ENCODE measurements at regions not wholly inside any gene's neighbourhood (a gene's known extent, or its start where the extent isn't known, plus 50 kb on each side); places are given as distances from the start of the nearest gene placed in this dataset.

DNA sequence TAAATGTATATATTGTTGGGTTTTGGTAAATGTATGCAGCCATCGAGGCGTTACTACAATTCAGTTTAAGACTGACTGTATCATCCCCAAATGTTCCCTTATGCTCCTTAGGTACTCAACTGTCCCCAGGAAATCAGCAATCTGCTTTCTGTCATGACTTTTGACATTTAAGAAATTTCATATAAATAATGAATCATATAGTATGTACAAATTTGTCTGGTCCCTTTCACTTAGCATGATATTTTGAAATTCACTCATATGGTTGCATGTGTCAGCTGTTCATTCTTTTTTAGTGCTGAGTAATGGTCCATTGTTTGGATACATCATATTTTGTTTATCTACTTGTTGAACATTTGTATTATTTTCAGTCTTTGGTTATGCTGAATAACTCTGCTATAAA, 218.8 kb downstream of the C4orf33 start:
- TF ChIP-seq YY1 (IDR thresholded peaks at IDR 0.05; ENCODE audit: insufficient read depth, insufficient read length) (no peak), SUZ12 (IDR thresholded peaks at IDR 0.05; ENCODE audit: extremely low read depth, insufficient read depth, insufficient read length) (no peak), ZNF274 (IDR thresholded peaks at IDR 0.05; ENCODE audit: low read depth, low read length) (no peak)
- DNase-seq (ENCODE audit: low read depth, low spot score), result no peak
- Histone ChIP-seq H3K4me1 (ENCODE audit: insufficient read depth, insufficient read length) (no peaks in the 10 kb centered on the region), H3K27me3 (ENCODE audit: insufficient read depth, insufficient read length) (no peaks in the 10 kb centered on the region), H3K36me3 (ENCODE audit: insufficient read depth, insufficient read length, low read length) (no peaks in the 10 kb centered on the region), H3K9me3 (ENCODE audit: insufficient read depth, low read length) (no peaks in the 10 kb centered on the region), H3K4me3 (ENCODE audit: insufficient read length, low read depth) (no peak overlapping the region), H3K9ac (ENCODE audit: insufficient read length, low read depth) (no peak overlapping the region)

DNA sequence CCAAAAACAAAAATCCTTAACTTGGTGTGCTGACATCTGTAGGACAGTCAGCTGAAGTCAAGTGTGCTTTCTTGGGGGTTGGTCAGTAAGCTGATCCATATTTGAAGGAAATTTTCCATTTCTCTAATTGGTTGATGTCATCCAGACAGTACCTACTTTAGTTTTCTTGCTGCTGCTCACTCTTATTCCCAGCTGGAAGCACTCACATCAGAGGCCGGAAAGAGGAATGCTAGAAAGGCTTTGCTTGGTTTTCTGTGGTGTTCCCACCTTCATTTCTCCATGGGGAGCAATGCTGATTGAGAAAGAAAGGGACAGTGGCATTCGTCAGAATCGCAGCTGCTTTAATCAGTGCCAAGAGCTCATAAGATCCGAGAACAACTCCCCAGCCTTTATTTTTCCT, 227.0 kb downstream of the C4orf33 start:
- H3K4me1 ChIP-seq (ENCODE audit: insufficient read depth, insufficient read length), result no peaks in the 10 kb centered on the region
- DNase-seq (ENCODE audit: low read depth, low spot score), result no peak
- no peak overlapping the region for H3K4me3 ChIP-seq (ENCODE audit: insufficient read length, low read depth)
- TF ChIP-seq ZNF274 (IDR thresholded peaks at IDR 0.05; ENCODE audit: low read depth, low read length) (no peak), SUZ12 (IDR thresholded peaks at IDR 0.05; ENCODE audit: extremely low read depth, insufficient read depth, insufficient read length) (no peak), YY1 (IDR thresholded peaks at IDR 0.05; ENCODE audit: insufficient read depth, insufficient read length) (no peak)
- no peak overlapping the region for H3K9ac ChIP-seq (ENCODE audit: insufficient read length, low read depth)
- H3K27me3 ChIP-seq (ENCODE audit: insufficient read depth, insufficient read length), result no peaks in the 10 kb centered on the region
- H3K36me3 ChIP-seq (ENCODE audit: insufficient read depth, insufficient read length, low read length), result no peaks in the 10 kb centered on the region
- no peaks in the 10 kb centered on the region for H3K9me3 ChIP-seq (ENCODE audit: insufficient read depth, low read length)

DNA sequence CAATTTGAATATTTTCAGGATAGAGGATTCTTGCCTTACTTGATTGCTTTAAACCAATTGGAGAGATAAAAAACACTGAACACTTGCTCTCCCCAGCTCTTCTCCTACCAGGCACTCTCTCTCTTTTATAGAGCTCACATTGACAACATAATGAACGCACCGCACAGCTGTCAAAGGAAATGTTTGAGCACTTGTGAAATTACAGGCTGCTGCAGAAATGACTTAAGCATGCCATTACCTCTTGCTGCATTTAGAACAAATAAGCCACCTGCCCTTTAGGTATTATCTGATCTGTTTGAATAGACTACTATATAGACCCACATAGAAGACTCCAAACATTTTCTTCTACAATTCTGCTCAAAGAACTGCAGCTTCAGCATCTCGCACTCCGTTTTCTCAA, 227.7 kb downstream of the C4orf33 start:
- Histone ChIP-seq H3K9me3 (ENCODE audit: insufficient read depth, low read length) (no peaks in the 10 kb centered on the region), H3K4me1 (ENCODE audit: insufficient read depth, insufficient read length) (no peaks in the 10 kb centered on the region), H3K27me3 (ENCODE audit: insufficient read depth, insufficient read length) (no peaks in the 10 kb centered on the region), H3K4me3 (ENCODE audit: insufficient read length, low read depth) (no peak overlapping the region), H3K36me3 (ENCODE audit: insufficient read depth, insufficient read length, low read length) (no peaks in the 10 kb centered on the region), H3K9ac (ENCODE audit: insufficient read length, low read depth) (no peak overlapping the region)
- DNase-seq (ENCODE audit: low read depth, low spot score), result no peak
- TF ChIP-seq ZNF274 (IDR thresholded peaks at IDR 0.05; ENCODE audit: low read depth, low read length), result no peak
- TF ChIP-seq SUZ12 (IDR thresholded peaks at IDR 0.05; ENCODE audit: extremely low read depth, insufficient read depth, insufficient read length), result no peak
- no peak for TF ChIP-seq YY1 (IDR thresholded peaks at IDR 0.05; ENCODE audit: insufficient read depth, insufficient read length)

DNA sequence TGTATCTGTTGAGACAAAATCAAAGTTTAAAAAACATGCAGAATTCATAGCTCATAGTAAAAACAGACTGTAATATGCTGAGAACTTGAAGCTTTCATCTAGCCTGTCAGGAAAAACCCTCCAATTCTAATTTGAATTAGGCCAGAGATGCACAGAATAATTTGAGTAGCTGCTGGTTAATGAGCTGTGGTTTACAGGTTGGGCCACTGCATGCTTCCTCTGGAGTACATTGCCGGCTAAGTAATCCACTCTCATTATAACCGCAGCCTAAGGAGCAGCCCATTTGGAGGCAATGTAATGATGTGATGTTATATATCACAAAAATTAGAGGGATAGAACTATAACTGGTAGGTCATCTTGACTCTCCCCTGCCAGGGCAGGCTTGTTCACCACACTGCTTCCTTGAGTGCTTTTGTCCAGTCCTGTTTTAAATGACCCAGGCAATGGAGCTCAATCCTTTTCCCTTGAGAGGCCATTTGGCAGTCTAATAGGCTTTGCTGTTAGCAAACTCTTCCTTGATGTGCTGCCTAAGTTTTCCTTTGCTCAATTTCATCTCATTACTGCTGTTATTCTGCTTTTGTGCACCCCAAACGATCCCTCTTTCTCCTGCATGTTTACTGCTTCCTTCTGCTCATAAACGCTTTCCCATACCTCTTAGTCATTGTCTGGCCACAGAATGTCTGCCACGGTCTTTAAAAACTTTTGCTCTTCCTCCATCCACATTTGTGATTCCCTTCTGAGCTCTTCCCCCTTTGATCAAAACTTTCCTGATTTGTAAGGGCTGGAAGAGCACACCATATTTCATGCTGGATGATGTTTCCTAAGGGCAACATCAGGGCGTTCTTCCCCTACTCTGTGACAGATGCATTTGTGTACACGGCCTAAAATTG, 230.9 kb downstream of the C4orf33 start:
- Histone ChIP-seq H3K9me3 (ENCODE audit: insufficient read depth, low read length) (no peaks in the 10 kb centered on the region), H3K4me3 (ENCODE audit: insufficient read length, low read depth) (no peak overlapping the region), H3K9ac (ENCODE audit: insufficient read length, low read depth) (no peak overlapping the region), H3K4me1 (ENCODE audit: insufficient read depth, insufficient read length) (no peaks in the 10 kb centered on the region), H3K36me3 (ENCODE audit: insufficient read depth, insufficient read length, low read length) (no peaks in the 10 kb centered on the region), H3K27me3 (ENCODE audit: insufficient read depth, insufficient read length) (no peaks in the 10 kb centered on the region)
- DNase-seq (ENCODE audit: low read depth, low spot score), result no peak
- TF ChIP-seq SUZ12 (IDR thresholded peaks at IDR 0.05; ENCODE audit: extremely low read depth, insufficient read depth, insufficient read length) (no peak), ZNF274 (IDR thresholded peaks at IDR 0.05; ENCODE audit: low read depth, low read length) (no peak), YY1 (IDR thresholded peaks at IDR 0.05; ENCODE audit: insufficient read depth, insufficient read length) (no peak)

DNA sequence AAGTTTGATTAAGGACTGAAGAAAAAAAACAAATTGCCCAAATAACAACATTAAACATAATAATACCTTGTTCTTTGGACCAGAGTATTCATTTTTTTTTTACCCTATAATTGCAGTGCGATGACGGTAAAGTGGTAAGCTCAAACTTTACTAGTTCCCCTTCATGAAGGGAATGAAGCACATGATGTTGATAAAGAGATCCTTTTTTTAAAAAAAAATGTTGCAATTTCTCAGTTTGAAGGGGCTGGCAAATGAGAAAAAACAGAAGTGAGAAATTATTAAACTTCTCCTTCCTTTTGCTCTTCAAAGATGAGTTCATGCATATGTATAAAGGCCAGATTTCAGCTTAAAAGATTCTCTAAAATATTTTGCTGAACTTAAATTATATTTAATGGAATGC, 231.7 kb downstream of the C4orf33 start:
- Histone ChIP-seq H3K9ac (ENCODE audit: insufficient read length, low read depth) (no peak overlapping the region), H3K36me3 (ENCODE audit: insufficient read depth, insufficient read length, low read length) (no peaks in the 10 kb centered on the region), H3K4me1 (ENCODE audit: insufficient read depth, insufficient read length) (no peaks in the 10 kb centered on the region), H3K9me3 (ENCODE audit: insufficient read depth, low read length) (no peaks in the 10 kb centered on the region), H3K27me3 (ENCODE audit: insufficient read depth, insufficient read length) (no peaks in the 10 kb centered on the region), H3K4me3 (ENCODE audit: insufficient read length, low read depth) (no peak overlapping the region)
- TF ChIP-seq YY1 (IDR thresholded peaks at IDR 0.05; ENCODE audit: insufficient read depth, insufficient read length) (no peak), ZNF274 (IDR thresholded peaks at IDR 0.05; ENCODE audit: low read depth, low read length) (no peak), SUZ12 (IDR thresholded peaks at IDR 0.05; ENCODE audit: extremely low read depth, insufficient read depth, insufficient read length) (no peak)
- DNase-seq (ENCODE audit: low read depth, low spot score), result no peak

DNA sequence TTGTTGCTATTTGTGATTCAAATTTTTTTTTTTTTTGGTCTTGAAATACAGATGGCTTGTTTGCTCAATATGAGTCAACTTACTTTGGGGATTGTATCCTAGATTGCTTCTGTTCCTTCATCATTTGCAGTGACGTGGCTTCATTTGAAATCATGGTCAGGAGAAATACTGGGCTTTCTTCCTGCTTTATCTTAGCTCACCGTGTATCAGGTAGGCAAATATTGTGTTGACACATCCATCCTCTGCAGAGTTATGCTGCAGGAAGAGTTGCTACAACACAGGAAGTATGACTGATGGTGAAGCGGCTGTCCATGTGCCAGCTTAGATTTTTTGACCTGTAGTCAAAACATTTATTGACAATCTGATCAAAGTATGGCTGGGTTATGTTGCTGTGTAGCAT, 232.2 kb downstream of the C4orf33 start:
- Histone ChIP-seq H3K27me3 (ENCODE audit: insufficient read depth, insufficient read length) (no peaks in the 10 kb centered on the region), H3K36me3 (ENCODE audit: insufficient read depth, insufficient read length, low read length) (no peaks in the 10 kb centered on the region), H3K9ac (ENCODE audit: insufficient read length, low read depth) (no peak overlapping the region), H3K4me1 (ENCODE audit: insufficient read depth, insufficient read length) (no peaks in the 10 kb centered on the region), H3K4me3 (ENCODE audit: insufficient read length, low read depth) (no peak overlapping the region), H3K9me3 (ENCODE audit: insufficient read depth, low read length) (no peaks in the 10 kb centered on the region)
- DNase-seq (ENCODE audit: low read depth, low spot score), result no peak
- TF ChIP-seq ZNF274 (IDR thresholded peaks at IDR 0.05; ENCODE audit: low read depth, low read length), result no peak
- TF ChIP-seq SUZ12 (IDR thresholded peaks at IDR 0.05; ENCODE audit: extremely low read depth, insufficient read depth, insufficient read length), result no peak
- TF ChIP-seq YY1 (IDR thresholded peaks at IDR 0.05; ENCODE audit: insufficient read depth, insufficient read length), result no peak

DNA sequence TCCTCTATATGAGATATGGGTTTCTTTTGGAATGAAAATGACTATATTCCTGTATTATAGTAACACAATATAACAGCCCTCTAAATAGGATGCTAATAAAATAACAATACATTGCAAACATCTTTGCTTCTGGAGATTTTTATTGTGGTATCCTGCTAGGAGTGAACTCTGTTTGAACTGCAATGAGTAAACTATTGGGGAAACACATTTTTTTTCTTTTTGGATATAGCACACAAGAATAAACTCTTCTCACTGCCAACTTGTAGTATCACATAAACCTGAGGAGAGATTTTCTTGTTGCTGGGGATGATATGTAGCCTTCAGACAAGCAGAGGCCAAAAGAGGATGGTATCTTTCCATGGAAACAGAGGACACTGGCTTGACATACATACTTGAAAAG, 238.2 kb downstream of the C4orf33 start:
- Histone ChIP-seq H3K9ac (ENCODE audit: insufficient read length, low read depth) (no peak overlapping the region), H3K4me3 (ENCODE audit: insufficient read length, low read depth) (no peak overlapping the region), H3K4me1 (ENCODE audit: insufficient read depth, insufficient read length) (no peaks in the 10 kb centered on the region), H3K36me3 (ENCODE audit: insufficient read depth, insufficient read length, low read length) (no peaks in the 10 kb centered on the region), H3K27me3 (ENCODE audit: insufficient read depth, insufficient read length) (no peaks in the 10 kb centered on the region), H3K9me3 (ENCODE audit: insufficient read depth, low read length) (no peaks in the 10 kb centered on the region)
- DNase-seq (ENCODE audit: low read depth, low spot score), result no peak
- TF ChIP-seq SUZ12 (IDR thresholded peaks at IDR 0.05; ENCODE audit: extremely low read depth, insufficient read depth, insufficient read length) (no peak), ZNF274 (IDR thresholded peaks at IDR 0.05; ENCODE audit: low read depth, low read length) (no peak), YY1 (IDR thresholded peaks at IDR 0.05; ENCODE audit: insufficient read depth, insufficient read length) (no peak)
